ENCODE measurements at regions not wholly inside any gene's neighbourhood (a gene's known extent, or its start where the extent isn't known, plus 50 kb on each side); places are given as distances from the start of the nearest gene placed in this dataset.
"Not testable (repeated sequence)": the region's sequence is repeated elsewhere in the genome, so short reads cannot be mapped to it uniquely, and the experiment has no call there.

GRCh38 chr9:62800451-62801371, 1610.9 kb downstream of the SPATA31A7 start:
- TF ChIP-seq CTCF (IDR thresholded peaks at IDR 0.05; ENCODE audit: insufficient read depth, low read length, poor library complexity, severe bottlenecking); EZH2phosphoT487 (conservative IDR thresholded peaks at IDR 0.05; ENCODE audit: low read length): not testable (repeated sequence)

All from SU-DHL-6 (cell line).